Activated B cell treated with CpG ODN at 0.5 μM for 24 hours (primary cell): ENCODE measurements at regions not wholly inside any gene's neighbourhood (a gene's known extent, or its start where the extent isn't known, plus 50 kb on each side); places are given as distances from the start of the nearest gene placed in this dataset.

Experiments
- ATAC-seq: fragments of 200-7000 bp; cut with Tn5 transposase; one replicate; pipeline ENCODE4 v1.10.0; 2021; ENCODE audit warnings: low read depth, mild to moderate bottlenecking, moderate library complexity
- CTCF ChIA-PET: fragments of 350-600 bp; sonication (Branson Sonifier 250); formaldehyde crosslinking; loops from one replicate; lab custom pipeline; 2021; ENCODE audit warnings: antibody characterized with exemption; lab: Charles Lee
- POLR2A ChIA-PET: fragments of 350-600 bp; sonication (Branson Sonifier 250); formaldehyde crosslinking; loops from one replicate; lab custom pipeline; 2021; ENCODE audit warnings: antibody characterized with exemption; lab: Charles Lee
- DNase-seq: peaks from one replicate; pipeline ENCODE4 v3.0.0; 2022
- H3K27ac Mint-ChIP-seq: one replicate; pipeline ENCODE4 v1.8.0; 2020; ENCODE audit warnings: mixed read lengths
- H3K27me3 Mint-ChIP-seq: one replicate; pipeline ENCODE4 v1.8.0; 2021; ENCODE audit warnings: mixed read lengths
- H3K36me3 Mint-ChIP-seq: one replicate; pipeline ENCODE4 v1.8.0; 2021; ENCODE audit warnings: low read depth, mixed read lengths
- H3K4me1 Mint-ChIP-seq: one replicate; pipeline ENCODE4 v1.8.0; 2021; ENCODE audit warnings: mixed read lengths
- H3K4me3 Mint-ChIP-seq: one replicate; pipeline ENCODE4 v1.8.0; 2020; ENCODE audit warnings: mild to moderate bottlenecking, mixed read lengths
- H3K9me3 Mint-ChIP-seq: one replicate; pipeline ENCODE4 v1.8.0; 2020; ENCODE audit warnings: mixed read lengths
- intact Hi-C: fragments of 100-400 bp; cut with micrococcal nuclease; formaldehyde crosslinking; loops from one replicate; pipeline ENCODE4 v1.15.1; 2024
- TF ChIP-seq, protein P1 (sequence below): fragments of 200-600 bp; IDR thresholded peaks from one replicate; pipeline ENCODE4 v1.8.0; 2022; ENCODE audit warnings: antibody characterized with exemption, mild to moderate bottlenecking

DNA sequence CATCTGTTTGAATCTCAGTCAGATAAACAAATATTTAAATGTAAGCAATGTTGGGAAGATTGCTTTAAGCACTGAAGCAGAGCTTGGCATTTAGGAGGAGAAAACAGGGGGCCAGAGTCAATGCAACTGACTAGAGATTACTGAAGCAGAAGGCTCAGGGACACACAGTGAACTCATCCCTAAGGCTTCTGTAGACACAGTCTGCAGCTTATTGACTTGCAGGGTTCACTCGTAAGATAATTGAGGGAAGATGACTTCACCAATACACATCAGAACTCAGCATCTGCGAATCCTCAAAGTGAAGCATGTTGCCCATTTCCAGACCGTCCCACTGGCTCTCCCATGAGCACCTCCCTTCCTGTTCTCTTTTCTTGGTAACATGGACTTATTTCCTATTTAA, 363.4 kb upstream of the PFKP start:
- POLR2A ChIA-PET: no interaction called here

DNA sequence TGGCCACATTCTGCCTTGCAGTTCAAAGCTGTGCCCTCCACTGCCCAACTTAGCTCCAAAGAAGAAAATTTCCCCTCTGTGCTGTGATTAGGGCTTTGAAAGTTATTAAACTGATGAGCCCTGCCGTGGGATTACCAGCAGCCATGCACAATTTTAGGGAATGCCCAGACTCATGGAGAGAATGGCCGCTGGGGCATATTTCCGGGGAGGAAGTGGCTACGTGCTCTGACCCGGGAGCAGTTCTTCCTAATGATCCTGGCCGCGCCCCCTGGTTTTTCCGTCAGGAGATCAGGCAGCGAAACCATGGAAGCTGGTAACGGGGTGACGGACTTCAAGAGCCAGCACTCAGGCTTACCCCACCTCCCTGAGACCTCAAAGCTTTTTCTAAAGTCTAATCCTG, 365.5 kb upstream of the PFKP start:
- no peak overlapping the region for H3K4me3 Mint-ChIP-seq
- ATAC-seq: no peak

More for the DNA sequence above, 363.4 kb upstream of the PFKP start:
- no peaks in the 10 kb centered on the region for H3K27me3 Mint-ChIP-seq
- no peaks in the 10 kb centered on the region for H3K36me3 Mint-ChIP-seq
- peaks cover 8% of the 10 kb centered on the region for H3K4me1 Mint-ChIP-seq
- H3K27ac Mint-ChIP-seq: no peak overlapping the region
- H3K4me3 Mint-ChIP-seq: no peak overlapping the region
- ATAC-seq: no peak
- CTCF ChIA-PET: no interaction called here
- H3K9me3 Mint-ChIP-seq: no peaks in the 10 kb centered on the region
- TF ChIP-seq, protein P1, sequence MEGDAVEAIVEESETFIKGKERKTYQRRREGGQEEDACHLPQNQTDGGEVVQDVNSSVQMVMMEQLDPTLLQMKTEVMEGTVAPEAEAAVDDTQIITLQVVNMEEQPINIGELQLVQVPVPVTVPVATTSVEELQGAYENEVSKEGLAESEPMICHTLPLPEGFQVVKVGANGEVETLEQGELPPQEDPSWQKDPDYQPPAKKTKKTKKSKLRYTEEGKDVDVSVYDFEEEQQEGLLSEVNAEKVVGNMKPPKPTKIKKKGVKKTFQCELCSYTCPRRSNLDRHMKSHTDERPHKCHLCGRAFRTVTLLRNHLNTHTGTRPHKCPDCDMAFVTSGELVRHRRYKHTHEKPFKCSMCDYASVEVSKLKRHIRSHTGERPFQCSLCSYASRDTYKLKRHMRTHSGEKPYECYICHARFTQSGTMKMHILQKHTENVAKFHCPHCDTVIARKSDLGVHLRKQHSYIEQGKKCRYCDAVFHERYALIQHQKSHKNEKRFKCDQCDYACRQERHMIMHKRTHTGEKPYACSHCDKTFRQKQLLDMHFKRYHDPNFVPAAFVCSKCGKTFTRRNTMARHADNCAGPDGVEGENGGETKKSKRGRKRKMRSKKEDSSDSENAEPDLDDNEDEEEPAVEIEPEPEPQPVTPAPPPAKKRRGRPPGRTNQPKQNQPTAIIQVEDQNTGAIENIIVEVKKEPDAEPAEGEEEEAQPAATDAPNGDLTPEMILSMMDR: no peak
- intact Hi-C loops: no loop called here
- DNase-seq: no peak

DNA sequence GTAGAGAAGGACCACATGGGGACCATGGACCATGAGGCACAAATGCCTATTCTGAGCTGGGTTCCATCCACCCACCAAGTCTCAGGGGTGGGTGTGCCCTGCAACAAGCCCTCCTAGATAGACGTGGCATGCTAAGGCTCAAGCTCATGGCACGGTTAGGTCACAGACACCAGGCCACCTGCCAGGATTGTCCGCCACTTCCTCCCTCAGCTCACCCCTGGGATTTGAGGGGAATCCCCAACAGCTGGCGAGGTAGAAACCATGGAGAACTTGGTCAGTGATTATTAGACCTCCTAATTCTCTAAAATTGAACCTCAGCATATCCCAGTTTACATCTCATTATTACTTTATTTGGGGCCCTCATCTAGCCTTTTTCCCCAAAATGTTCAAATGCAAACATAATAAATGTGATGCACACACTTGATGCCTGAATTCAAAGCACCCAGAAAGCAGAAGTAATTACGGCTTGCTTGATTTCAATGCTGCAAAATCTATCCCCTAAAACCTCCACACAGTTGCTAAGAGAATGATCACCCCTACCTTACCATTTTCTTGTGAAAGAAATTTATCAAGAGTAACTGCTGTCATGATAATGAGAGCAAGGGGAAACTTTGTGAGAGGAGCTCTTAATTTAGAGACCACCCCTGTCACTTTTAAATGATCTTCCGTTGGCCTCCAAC, 366.6 kb upstream of the PFKP start:
- peak overlapping the region; percentile 18 for H3K27ac Mint-ChIP-seq
- POLR2A ChIA-PET: no interaction called here
- H3K4me3 Mint-ChIP-seq: no peak overlapping the region
- peaks cover 8% of the 10 kb centered on the region for H3K4me1 Mint-ChIP-seq
- ATAC-seq (peak; percentile 57), DNase-seq (no peak)
- H3K9me3 Mint-ChIP-seq: no peaks in the 10 kb centered on the region
- CTCF ChIA-PET: no interaction called here
- intact Hi-C loops: no loop called here
- H3K36me3 Mint-ChIP-seq: no peaks in the 10 kb centered on the region
- peaks cover 2% of the 10 kb centered on the region for H3K27me3 Mint-ChIP-seq
- TF ChIP-seq, protein P1: no peak

More for the DNA sequence above, 365.5 kb upstream of the PFKP start:
- Mint-ChIP-seq H3K27me3 (no peaks in the 10 kb centered on the region), H3K4me1 (peaks cover 8% of the 10 kb centered on the region), H3K27ac (no peak overlapping the region), H3K36me3 (no peaks in the 10 kb centered on the region), H3K9me3 (no peaks in the 10 kb centered on the region)
- POLR2A ChIA-PET: no interaction called here
- TF ChIP-seq, protein P1: no peak
- intact Hi-C loops: no loop called here
- DNase-seq: no peak
- CTCF ChIA-PET: no interaction called here

DNA sequence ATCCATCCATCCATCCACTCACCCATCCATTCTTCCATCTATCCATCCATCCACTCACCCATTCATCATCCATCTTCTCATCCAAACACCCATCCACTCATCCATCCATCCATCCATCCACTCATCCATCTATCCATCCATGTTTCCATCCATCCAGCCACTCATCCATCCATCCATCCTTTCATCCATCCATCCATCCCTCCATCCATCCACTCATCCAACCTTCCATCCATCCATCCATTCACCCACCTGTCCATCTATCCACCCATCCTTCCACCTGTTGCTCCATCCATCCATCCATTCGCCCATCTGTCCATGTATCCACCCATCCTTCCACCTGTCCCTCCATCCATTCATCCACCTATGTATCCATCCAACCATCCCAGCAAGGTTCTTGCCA, 378.4 kb upstream of the PFKP start:
- CTCF ChIA-PET: no interaction called here
- no peak overlapping the region for H3K27ac Mint-ChIP-seq
- H3K27me3 Mint-ChIP-seq: peaks cover 2% of the 10 kb centered on the region
- ATAC-seq (no peak), DNase-seq (no peak)
- H3K4me1 Mint-ChIP-seq: no peaks in the 10 kb centered on the region
- POLR2A ChIA-PET: no interaction called here
- H3K36me3 Mint-ChIP-seq: no peaks in the 10 kb centered on the region
- intact Hi-C loops: no loop called here
- H3K9me3 Mint-ChIP-seq: peaks cover 1% of the 10 kb centered on the region
- H3K4me3 Mint-ChIP-seq: no peak overlapping the region
- TF ChIP-seq, protein P1: no peak

DNA sequence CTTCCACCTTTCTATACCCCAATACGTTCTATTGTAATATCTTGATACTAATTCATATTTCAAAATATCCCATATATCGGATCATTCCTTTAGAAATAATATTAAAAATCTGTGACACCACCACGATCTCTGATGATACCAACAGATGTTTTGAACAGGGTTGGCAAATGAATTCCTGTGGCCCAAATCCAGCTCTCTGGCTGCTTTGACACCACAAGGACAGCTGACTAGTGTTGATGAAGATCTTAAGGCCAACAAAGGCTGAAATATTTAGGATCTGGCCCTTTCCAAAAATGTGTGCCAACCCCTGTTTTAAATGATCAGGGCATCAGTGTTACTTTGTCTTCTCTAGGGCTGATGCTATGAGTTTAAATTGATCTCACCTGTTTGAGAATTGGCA, 380.7 kb upstream of the PFKP start:
- Mint-ChIP-seq H3K4me1 (no peaks in the 10 kb centered on the region), H3K27ac (no peak overlapping the region)

More for the DNA sequence above, 380.7 kb upstream of the PFKP start:
- ChIA-PET CTCF (no interaction called here), POLR2A (no interaction called here)
- Mint-ChIP-seq H3K27me3 (peaks cover 2% of the 10 kb centered on the region), H3K9me3 (peaks cover 2% of the 10 kb centered on the region), H3K36me3 (no peaks in the 10 kb centered on the region), H3K4me3 (no peak overlapping the region)
- ATAC-seq: no peak
- DNase-seq: no peak
- TF ChIP-seq, protein P1: no peak
- intact Hi-C loops: no loop called here
